ENCODE measurements at regions not wholly inside any gene's neighbourhood (a gene's known extent, or its start where the extent isn't known, plus 50 kb on each side); places are given as distances from the start of the nearest gene placed in this dataset.

DNA sequence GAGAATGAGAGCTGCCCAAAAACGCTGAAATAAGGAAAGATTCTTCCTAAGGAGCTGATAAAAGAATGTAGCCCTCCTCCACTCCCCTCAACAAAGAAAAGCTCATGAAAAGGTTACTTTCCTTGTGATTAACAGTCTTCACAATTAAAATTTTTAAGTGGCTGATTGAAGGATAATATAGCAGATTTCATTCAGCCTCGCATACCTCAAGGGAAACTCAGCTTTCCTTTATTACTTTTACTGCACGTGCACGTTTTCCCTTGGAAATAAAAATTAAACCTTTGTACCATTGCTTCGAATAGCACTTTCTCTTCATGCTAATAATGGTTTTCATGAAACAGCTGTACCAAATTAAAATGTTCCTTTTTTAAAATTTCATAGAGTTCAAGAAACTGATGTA lies 234.0 kb upstream of the GRAMD2B start:
- ChIA-PET CTCF (no interaction called here), POLR2A (no interaction called here)
- H3K4me3 ChIP-seq (ENCODE audit: low read depth, low read length): no peak overlapping the region
- TF ChIP-seq, protein P1, sequence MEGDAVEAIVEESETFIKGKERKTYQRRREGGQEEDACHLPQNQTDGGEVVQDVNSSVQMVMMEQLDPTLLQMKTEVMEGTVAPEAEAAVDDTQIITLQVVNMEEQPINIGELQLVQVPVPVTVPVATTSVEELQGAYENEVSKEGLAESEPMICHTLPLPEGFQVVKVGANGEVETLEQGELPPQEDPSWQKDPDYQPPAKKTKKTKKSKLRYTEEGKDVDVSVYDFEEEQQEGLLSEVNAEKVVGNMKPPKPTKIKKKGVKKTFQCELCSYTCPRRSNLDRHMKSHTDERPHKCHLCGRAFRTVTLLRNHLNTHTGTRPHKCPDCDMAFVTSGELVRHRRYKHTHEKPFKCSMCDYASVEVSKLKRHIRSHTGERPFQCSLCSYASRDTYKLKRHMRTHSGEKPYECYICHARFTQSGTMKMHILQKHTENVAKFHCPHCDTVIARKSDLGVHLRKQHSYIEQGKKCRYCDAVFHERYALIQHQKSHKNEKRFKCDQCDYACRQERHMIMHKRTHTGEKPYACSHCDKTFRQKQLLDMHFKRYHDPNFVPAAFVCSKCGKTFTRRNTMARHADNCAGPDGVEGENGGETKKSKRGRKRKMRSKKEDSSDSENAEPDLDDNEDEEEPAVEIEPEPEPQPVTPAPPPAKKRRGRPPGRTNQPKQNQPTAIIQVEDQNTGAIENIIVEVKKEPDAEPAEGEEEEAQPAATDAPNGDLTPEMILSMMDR (IDR thresholded peaks at IDR 0.05; ENCODE audit: insufficient read depth, low read length, missing control alignments): no peak
- no peak for DNase-seq (ENCODE audit: low read depth, low spot score)

- POLR2A ChIA-PET: no interaction called here
- TF ChIP-seq, protein P1 (IDR thresholded peaks at IDR 0.05; ENCODE audit: insufficient read depth, low read length, missing control alignments): no peak
- H3K4me3 ChIP-seq (ENCODE audit: low read depth, low read length): no peak overlapping the region
- no peak for DNase-seq (ENCODE audit: low read depth, low spot score)
- CTCF ChIA-PET: no interaction called here
Observed at GRCh38 chr5:126189862-126190261, 233.3 kb upstream of the GRAMD2B start.

DNA sequence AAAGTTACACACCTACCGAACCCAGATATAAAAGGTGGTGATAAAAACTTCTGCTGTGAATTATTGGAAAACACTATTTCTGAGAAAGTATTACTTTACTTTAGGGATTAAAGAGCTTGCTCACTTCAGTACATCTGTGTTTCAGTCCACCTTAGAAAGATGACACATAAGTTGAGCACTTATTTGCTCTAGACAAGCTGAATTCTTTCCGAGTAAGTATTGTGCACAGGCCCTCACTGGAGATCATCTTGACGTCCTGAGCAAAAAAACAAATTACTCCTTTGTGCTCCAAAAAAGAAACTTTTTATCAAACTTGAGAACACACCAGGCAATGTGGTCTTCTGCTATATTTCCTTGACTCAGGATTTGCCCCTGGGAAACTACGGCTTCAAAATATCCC lies 231.0 kb upstream of the GRAMD2B start:
- no peak for DNase-seq (ENCODE audit: low read depth, low spot score)
- CTCF ChIA-PET: interaction anchor here (0.7 kb wide), 1 partner anchor 18 kb away, joined by 3 read pairs; no protein-coding TSS in a partner anchor

DNA sequence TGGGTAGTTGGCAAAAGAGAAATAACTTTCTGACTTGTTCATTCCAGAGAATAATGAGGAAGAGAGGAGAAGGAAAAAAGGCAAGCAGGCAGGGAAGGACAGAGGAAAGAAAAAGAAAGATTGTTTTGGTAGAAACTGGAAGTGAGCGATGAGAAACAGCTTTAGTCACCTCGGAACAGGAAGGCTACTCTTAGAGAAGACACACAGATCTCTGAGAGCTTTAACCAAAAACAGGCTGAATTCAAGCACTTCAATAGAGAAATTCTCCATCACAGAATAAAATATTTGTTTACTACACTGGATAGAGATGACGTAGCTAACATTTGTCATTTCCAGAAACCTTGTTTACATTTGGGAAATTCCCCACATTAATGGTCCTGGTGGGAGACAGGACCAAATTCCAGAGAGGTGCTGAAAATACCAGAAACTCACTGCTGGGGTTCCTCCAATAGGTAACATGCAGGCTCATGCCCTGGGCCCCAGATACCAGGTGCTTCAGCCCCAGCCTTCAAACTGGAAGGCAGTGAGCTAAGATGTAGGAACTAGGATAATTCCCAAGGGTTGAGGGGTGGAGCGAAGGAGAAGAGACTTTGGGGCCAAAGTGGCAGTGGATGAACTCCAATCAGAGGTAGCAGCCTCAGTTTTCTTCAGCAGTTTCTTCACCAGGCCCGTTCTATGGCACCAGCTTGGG lies 227.7 kb upstream of the GRAMD2B start:
- TF ChIP-seq, protein P1 (IDR thresholded peaks at IDR 0.05; ENCODE audit: insufficient read depth, low read length, missing control alignments): no peak
- POLR2A ChIA-PET: no interaction called here
- no peak overlapping the region for H3K4me3 ChIP-seq (ENCODE audit: low read depth, low read length)
- no peak for DNase-seq (ENCODE audit: low read depth, low spot score)
- CTCF ChIA-PET: no interaction called here

More for the DNA sequence above, 231.0 kb upstream of the GRAMD2B start:
- no peak overlapping the region for H3K4me3 ChIP-seq (ENCODE audit: low read depth, low read length)
- POLR2A ChIA-PET: no interaction called here
- TF ChIP-seq, protein P1 (IDR thresholded peaks at IDR 0.05; ENCODE audit: insufficient read depth, low read length, missing control alignments): no peak

- no peak for DNase-seq (ENCODE audit: low read depth, low spot score)
- ChIA-PET POLR2A (no interaction called here), CTCF (no interaction called here)
- no peak overlapping the region for H3K4me3 ChIP-seq (ENCODE audit: low read depth, low read length)
- TF ChIP-seq, protein P1 (IDR thresholded peaks at IDR 0.05; ENCODE audit: insufficient read depth, low read length, missing control alignments): no peak
Observed at GRCh38 chr5:126198531-126198930, 224.7 kb upstream of the GRAMD2B start.

DNA sequence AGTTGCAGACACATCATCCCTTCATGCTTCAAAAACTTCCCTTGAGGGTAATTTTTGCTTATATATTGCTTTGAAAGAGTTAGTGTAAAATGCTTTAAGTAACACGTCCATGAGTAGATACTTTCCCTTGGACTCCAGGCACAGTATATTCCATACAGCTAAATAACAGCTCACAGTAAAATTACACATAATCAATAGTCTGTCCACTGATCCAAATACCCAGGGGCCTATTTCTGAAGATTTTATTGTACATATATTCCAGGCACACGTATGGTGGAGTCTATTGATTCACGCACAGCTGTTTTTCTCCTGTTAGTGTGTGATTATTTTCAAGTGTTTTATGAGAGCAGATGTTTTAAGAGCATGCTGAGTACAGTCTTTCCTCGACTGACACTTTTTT lies 223.7 kb upstream of the GRAMD2B start:
- ChIA-PET POLR2A (no interaction called here), CTCF (no interaction called here)
- TF ChIP-seq, protein P1 (IDR thresholded peaks at IDR 0.05; ENCODE audit: insufficient read depth, low read length, missing control alignments): no peak
- no peak overlapping the region for H3K4me3 ChIP-seq (ENCODE audit: low read depth, low read length)
- no peak for DNase-seq (ENCODE audit: low read depth, low spot score)
